H1 (cell line): ENCODE measurements at regions not wholly inside any gene's neighbourhood (a gene's known extent, or its start where the extent isn't known, plus 50 kb on each side); places are given as distances from the start of the nearest gene placed in this dataset.

ENCODE experiments used
- CTCF ChIA-PET: fragments of 300-600 bp; sonication (Branson Sonifier 250); formaldehyde crosslinking; loops from one replicate; lab custom pipeline; 2021; ENCODE audit not compliant: partially characterized antibody; lab: Charles Lee
- POLR2A ChIA-PET: fragments of 300-600 bp; sonication (Branson Sonifier 250); formaldehyde crosslinking; loops from one replicate; lab custom pipeline; 2021; ENCODE audit warnings: inconsistent platforms; ENCODE audit not compliant: partially characterized antibody; lab: Charles Lee
- DNase-seq, 2 experiments: peaks; one replicate each; pipeline versions ENCODE4 v3.0.0 to v3.0.0-alpha.2; 2010 to 2022; ENCODE audit warnings: low spot score in 2 of 2, low read depth in 1 of 2, mixed read lengths in 1 of 2
- FAIRE-seq: peaks from 2 replicates; lab custom pipeline; 2011; peaks lifted over from hg19 to GRCh38; lab: Jason Lieb, UNC
- H2AFZ ChIP-seq: 2 replicates; pipeline ENCODE4 v1.8.1; 2012; ENCODE audit warnings: low read length, inconsistent platforms
- H2AK5ac ChIP-seq: 2 replicates; pipeline ENCODE4 v1.6.1; 2013; ENCODE audit warnings: low read depth, low read length
- H2BK120ac ChIP-seq: replicated peaks from 2 replicates; pipeline ENCODE3; 2013; ENCODE audit warnings: low read depth, low read length, inconsistent platforms
- H2BK12ac ChIP-seq: 2 replicates; pipeline ENCODE4 v1.6.1; 2013; ENCODE audit warnings: low read depth, low read length
- H2BK15ac ChIP-seq: 2 replicates; pipeline ENCODE4 v1.6.1; 2013; ENCODE audit warnings: low read length
- H2BK20ac ChIP-seq: 2 replicates; pipeline ENCODE4 v1.6.1; 2013; ENCODE audit warnings: low read length
- H2BK5ac ChIP-seq: 2 replicates; pipeline ENCODE4 v1.6.1; 2013; ENCODE audit warnings: low read depth, low read length
- H3K14ac ChIP-seq: 2 replicates; pipeline ENCODE4 v1.6.1; 2013; ENCODE audit warnings: inconsistent platforms; ENCODE audit not compliant: insufficient read length
- H3K18ac ChIP-seq: 2 replicates; pipeline ENCODE4 v1.6.1; 2013; ENCODE audit warnings: low read length; ENCODE audit errors: extremely low read depth
- H3K23ac ChIP-seq: 2 replicates; pipeline ENCODE4 v1.6.1; 2013; ENCODE audit warnings: inconsistent platforms; ENCODE audit not compliant: insufficient read length
- H3K23me2 ChIP-seq: 2 replicates; pipeline ENCODE4 v1.6.1; 2013; ENCODE audit warnings: low read depth, low read length
- H3K27ac ChIP-seq: 2 replicates; pipeline ENCODE4 v1.6.1; 2011; ENCODE audit warnings: low read depth, low read length, inconsistent platforms
- H3K27me3 ChIP-seq, 4 experiments: replicated peaks in 1 of 4; 1 replicate in 1 of 4; 2 replicates in 3 of 4; pipeline versions ENCODE4 v1.6.1 to v1.8.1; 2011 to 2013; ENCODE audit warnings: low read length in 3 of 4, mild to moderate bottlenecking in 3 of 4, inconsistent platforms in 2 of 4, mixed read lengths in 2 of 4, moderate library complexity in 1 of 4; ENCODE audit not compliant: control insufficient read depth in 3 of 4, insufficient read depth in 3 of 4; ENCODE audit errors: extremely low read depth in 1 of 4
- H3K36me3 ChIP-seq, 4 experiments: 2 replicates each; pipeline versions ENCODE4 v1.6.1 to v1.8.1; 2011 to 2013; ENCODE audit warnings: mild to moderate bottlenecking in 4 of 4, low read length in 3 of 4, moderate library complexity in 2 of 4, control low read depth in 1 of 4, inconsistent platforms in 1 of 4; ENCODE audit not compliant: insufficient read depth in 4 of 4, control insufficient read depth in 2 of 4
- H3K4ac ChIP-seq: replicated peaks from 2 replicates; pipeline ENCODE3; 2013; ENCODE audit warnings: low read length, low read depth, mixed read lengths, inconsistent platforms; ENCODE audit not compliant: insufficient read length
- H3K4me1 ChIP-seq, 4 experiments: replicated peaks in 1 of 4; 1 replicate in 1 of 4; 2 replicates in 3 of 4; pipeline versions ENCODE4 v1.6.1 to v1.8.1; 2011 to 2013; ENCODE audit warnings: low read length in 3 of 4, inconsistent platforms in 2 of 4, mixed read lengths in 1 of 4; ENCODE audit not compliant: insufficient read depth in 4 of 4, control insufficient read depth in 3 of 4
- H3K4me2 ChIP-seq, 2 experiments: 2 replicates each; pipeline versions ENCODE4 v1.6.1 to v1.8.1; 2011 to 2013; ENCODE audit warnings: low read depth in 2 of 2, low read length in 2 of 2, control low read depth in 1 of 2, inconsistent platforms in 1 of 2, mild to moderate bottlenecking in 1 of 2; ENCODE audit not compliant: insufficient read depth in 1 of 2
- H3K4me3 ChIP-seq, 4 experiments: fragments of 200-600, 300-600 bp in 1 of 4; sonication (generic), shearing (Covaris generic), sonication (Bioruptor Twin) in 1 of 4; 2 replicates each; pipeline versions ENCODE4 v1.5.1 to v1.8.1; 2011 to 2016; ENCODE audit warnings: low read length in 4 of 4, low read depth in 3 of 4, control low read depth in 2 of 4, inconsistent platforms in 2 of 4, mild to moderate bottlenecking in 2 of 4, mixed read lengths in 1 of 4, moderate library complexity in 1 of 4; ENCODE audit not compliant: insufficient read depth in 2 of 4; ENCODE audit errors: extremely low read depth in 1 of 4
- H3K56ac ChIP-seq: replicated peaks from 2 replicates; pipeline ENCODE3; 2013; ENCODE audit warnings: low read depth, mild to moderate bottlenecking, mixed read lengths, low read length, inconsistent platforms; ENCODE audit not compliant: insufficient read length
- H3K79me1 ChIP-seq: 2 replicates; pipeline ENCODE4 v1.6.1; 2013; ENCODE audit warnings: low read depth, low read length, control low read depth
- H3K79me2 ChIP-seq, 2 experiments: 2 replicates each; pipeline versions ENCODE4 v1.6.1 to v1.8.1; 2012 to 2013; ENCODE audit warnings: low read length in 2 of 2, mild to moderate bottlenecking in 2 of 2, inconsistent platforms in 1 of 2; ENCODE audit not compliant: insufficient read depth in 2 of 2, control insufficient read depth in 1 of 2
- H3K9ac ChIP-seq, 4 experiments: replicated peaks in 1 of 4; 1 replicate in 1 of 4; 2 replicates in 3 of 4; pipeline versions ENCODE4 v1.6.1 to v1.8.1; 2011 to 2013; ENCODE audit warnings: low read depth in 3 of 4, low read length in 3 of 4, control low read depth in 2 of 4, mild to moderate bottlenecking in 2 of 4, moderate library complexity in 2 of 4, inconsistent platforms in 1 of 4; ENCODE audit errors: extremely low read depth in 1 of 4
- H3K9me3 ChIP-seq, 2 experiments: 2 replicates each; pipeline versions ENCODE4 v1.6.1 to v1.8.1; 2012 to 2013; ENCODE audit warnings: mild to moderate bottlenecking in 2 of 2, moderate library complexity in 2 of 2, control low read depth in 1 of 2, inconsistent platforms in 1 of 2, low read depth in 1 of 2, low read length in 1 of 2, mixed read lengths in 1 of 2; ENCODE audit not compliant: insufficient read depth in 2 of 2
- H4K20me1 ChIP-seq, 2 experiments: replicated peaks in 1 of 2; 2 replicates each; pipeline versions ENCODE3 to v1.8.1; 2011 to 2013; ENCODE audit warnings: inconsistent platforms in 2 of 2, low read length in 2 of 2, mild to moderate bottlenecking in 1 of 2; ENCODE audit not compliant: insufficient read depth in 2 of 2, control insufficient read depth in 1 of 2
- H4K5ac ChIP-seq: 2 replicates; pipeline ENCODE4 v1.6.1; 2013; ENCODE audit warnings: low read length, low read depth, mixed read lengths, inconsistent platforms; ENCODE audit not compliant: insufficient read length
- H4K8ac ChIP-seq: 2 replicates; pipeline ENCODE4 v1.8.0; 2013; ENCODE audit warnings: mild to moderate bottlenecking, moderate library complexity, low read length, inconsistent platforms; ENCODE audit not compliant: insufficient read depth; ENCODE audit errors: extremely low read depth
- H4K91ac ChIP-seq: replicated peaks from 2 replicates; pipeline ENCODE3; 2013; ENCODE audit warnings: low read length, mixed read lengths, inconsistent platforms; ENCODE audit not compliant: insufficient read length
- BRCA1 ChIP-seq: IDR thresholded peaks from 2 replicates; pipeline ENCODE4 v1.6.1; 2012; ENCODE audit warnings: low read depth, low read length, improper control_type of control experiment
- CBX8 ChIP-seq: fragments of 300-800, 300-1000 bp; sonication (generic); IDR thresholded peaks from 2 replicates; pipeline ENCODE4 v1.7.1; 2016; ENCODE audit warnings: low read depth, low read length, borderline replicate concordance
- CEBPB ChIP-seq: IDR thresholded peaks from 2 replicates; pipeline ENCODE4 v1.6.1; 2012; ENCODE audit warnings: low read depth, low read length
- CTBP2 ChIP-seq: IDR thresholded peaks from 2 replicates; pipeline ENCODE4 v1.7.0; 2011; ENCODE audit warnings: borderline replicate concordance, mild to moderate bottlenecking, moderate library complexity, mixed read lengths, low read length; ENCODE audit not compliant: insufficient read depth, insufficient read length
- JUN ChIP-seq: IDR thresholded peaks from 2 replicates; pipeline ENCODE4 v1.6.1; 2011; ENCODE audit warnings: low read depth, mild to moderate bottlenecking, improper control_type of control experiment, low read length
- KDM1A ChIP-seq: fragments of 200-600, 300-600 bp; sonication (generic); IDR thresholded peaks from 2 replicates; pipeline ENCODE4 v1.7.1; 2016; ENCODE audit warnings: mild to moderate bottlenecking, low read length, borderline replicate concordance
- NRF1 ChIP-seq: IDR thresholded peaks from 2 replicates; pipeline ENCODE4 v1.6.1; 2011; ENCODE audit warnings: mild to moderate bottlenecking, low read depth, low read length, improper control_type of control experiment
- POLR2AphosphoS5 ChIP-seq: IDR thresholded peaks from 2 replicates; pipeline ENCODE4 v1.6.1; 2011; ENCODE audit warnings: low read depth, low read length
- POU5F1 ChIP-seq: IDR thresholded peaks from 2 replicates; pipeline ENCODE4 v1.6.1; 2011; ENCODE audit warnings: low read depth, mild to moderate bottlenecking, low read length, moderate library complexity
- SAP30 ChIP-seq: fragments of 300-600 bp; sonication (generic); IDR thresholded peaks from 2 replicates; pipeline ENCODE4 v1.7.1; 2012; ENCODE audit warnings: low read length, moderate library complexity, mild to moderate bottlenecking, inconsistent platforms; ENCODE audit not compliant: insufficient read depth, insufficient replicate concordance
- SIRT6 ChIP-seq: IDR thresholded peaks from one replicate; pipeline ENCODE4 v1.7.1; 2012; ENCODE audit warnings: low read length, inconsistent platforms
- TAF1 ChIP-seq: IDR thresholded peaks from 2 replicates; pipeline ENCODE4 v1.6.1; 2011; ENCODE audit warnings: mild to moderate bottlenecking, low read depth, low read length
- TBP ChIP-seq: IDR thresholded peaks from 2 replicates; pipeline ENCODE4 v1.6.1; 2011; ENCODE audit warnings: low read depth, low read length, improper control_type of control experiment
- USF2 ChIP-seq: IDR thresholded peaks from 2 replicates; pipeline ENCODE4 v1.6.1; 2011; ENCODE audit warnings: low read length, improper control_type of control experiment
- YY1 ChIP-seq: IDR thresholded peaks from 2 replicates; pipeline ENCODE4 v1.6.1; 2011; ENCODE audit warnings: low read depth, mild to moderate bottlenecking, low read length
- WGBS, 2 experiments: shearing (Covaris generic) in 1 of 2; methylation state at CpG; one replicate each; pipeline versions ENCODE4 v1.1.6 to v1.1.7; 2013 to 2015; ENCODE audit warnings: low lambda C conversion rate in 2 of 2, mixed read lengths in 2 of 2, inconsistent platforms in 1 of 2, low coverage in 1 of 2, missing lambda C conversion rate in 1 of 2; ENCODE audit not compliant: insufficient replicate concordance in 2 of 2, insufficient coverage in 1 of 2, insufficient read length in 1 of 2; ENCODE audit errors: extremely low coverage in 1 of 2, missing lambda C conversion rate in 1 of 2; 5-methylcytosine and 5-hydroxymethylcytosine counted together

GRCh38 chr4:126182336-126182735 is 867.6 kb downstream of the FAT4 start:
- 86% methylated on average over 1 of the region's 1 CpG; no CpG with 5 or more reads in 1 of the 2 experiments for WGBS, 2 experiments
- no peak overlapping the region for H2AK5ac ChIP-seq
- no peak overlapping the region for H3K4ac ChIP-seq
- no peak overlapping the region for H3K4me2 ChIP-seq
- H3K79me2 ChIP-seq = no peaks in the 10 kb centered on the region
- ChIA-PET CTCF (no interaction called here), POLR2A (no interaction called here)
- no peaks in the 10 kb centered on the region for H3K23me2 ChIP-seq
- H2BK120ac ChIP-seq = no peak overlapping the region
- peaks cover 0 to 4% (median 0%) of the 10 kb centered on the region in 4 experiments; a peak in 2 of 7 replicates for H3K4me1 ChIP-seq
- no peak overlapping the region for H3K18ac ChIP-seq
- H3K27me3 ChIP-seq = no peaks in the 10 kb centered on the region
- no peak overlapping the region for H4K5ac ChIP-seq
- H3K9me3 ChIP-seq = no peaks in the 10 kb centered on the region
- TF ChIP-seq SAP30 (no peak), JUN (no peak), CEBPB (no peak), POLR2AphosphoS5 (no peak), USF2 (no peak), YY1 (no peak), TAF1 (no peak), NRF1 (no peak), KDM1A (no peak), BRCA1 (no peak), CTBP2 (no peak), TBP (no peak), SIRT6 (no peak), POU5F1 (no peak), CBX8 (no peak)
- H3K27ac ChIP-seq = no peak overlapping the region
- no peak overlapping the region for H2BK20ac ChIP-seq
- no peak overlapping the region for H3K14ac ChIP-seq
- no peaks in the 10 kb centered on the region for H4K20me1 ChIP-seq
- no peaks in the 10 kb centered on the region for H3K79me1 ChIP-seq
- H3K4me3 ChIP-seq = no peak overlapping the region
- no peak overlapping the region for H4K8ac ChIP-seq
- no peak overlapping the region for H2BK12ac ChIP-seq
- H3K56ac ChIP-seq = no peak overlapping the region
- FAIRE-seq = no peak
- no peak for DNase-seq
- no peak overlapping the region for H4K91ac ChIP-seq
- H3K9ac ChIP-seq = no peak overlapping the region
- H2BK5ac ChIP-seq = no peak overlapping the region
- H3K36me3 ChIP-seq = no peaks in the 10 kb centered on the region; a peak in 1 of 8 replicates
- no peak overlapping the region for H3K23ac ChIP-seq
- no peak overlapping the region for H2BK15ac ChIP-seq
- H2AFZ ChIP-seq = no peak overlapping the region
